H1 (cell line): ENCODE measurements at regions not wholly inside any gene's neighbourhood (a gene's known extent, or its start where the extent isn't known, plus 50 kb on each side); places are given as distances from the start of the nearest gene placed in this dataset.

Source experiments
- CTCF ChIA-PET: fragments of 300-600 bp; sonication (Branson Sonifier 250); formaldehyde crosslinking; loops from one replicate; lab custom pipeline; 2021; ENCODE audit not compliant: partially characterized antibody; lab: Charles Lee
- POLR2A ChIA-PET: fragments of 300-600 bp; sonication (Branson Sonifier 250); formaldehyde crosslinking; loops from one replicate; lab custom pipeline; 2021; ENCODE audit warnings: inconsistent platforms; ENCODE audit not compliant: partially characterized antibody; lab: Charles Lee
- DNase-seq, 2 experiments: peaks; one replicate each; pipeline versions ENCODE4 v3.0.0 to v3.0.0-alpha.2; 2010 to 2022; ENCODE audit warnings: low spot score in 2 of 2, low read depth in 1 of 2, mixed read lengths in 1 of 2
- FAIRE-seq: peaks from 2 replicates; lab custom pipeline; 2011; peaks lifted over from hg19 to GRCh38; lab: Jason Lieb, UNC
- H2AFZ ChIP-seq: 2 replicates; pipeline ENCODE4 v1.8.1; 2012; ENCODE audit warnings: low read length, inconsistent platforms
- H2AK5ac ChIP-seq: 2 replicates; pipeline ENCODE4 v1.6.1; 2013; ENCODE audit warnings: low read depth, low read length
- H2BK120ac ChIP-seq: replicated peaks from 2 replicates; pipeline ENCODE3; 2013; ENCODE audit warnings: low read depth, low read length, inconsistent platforms
- H2BK12ac ChIP-seq: 2 replicates; pipeline ENCODE4 v1.6.1; 2013; ENCODE audit warnings: low read depth, low read length
- H2BK15ac ChIP-seq: 2 replicates; pipeline ENCODE4 v1.6.1; 2013; ENCODE audit warnings: low read length
- H2BK20ac ChIP-seq: 2 replicates; pipeline ENCODE4 v1.6.1; 2013; ENCODE audit warnings: low read length
- H2BK5ac ChIP-seq: 2 replicates; pipeline ENCODE4 v1.6.1; 2013; ENCODE audit warnings: low read depth, low read length
- H3K14ac ChIP-seq: 2 replicates; pipeline ENCODE4 v1.6.1; 2013; ENCODE audit warnings: inconsistent platforms; ENCODE audit not compliant: insufficient read length
- H3K18ac ChIP-seq: 2 replicates; pipeline ENCODE4 v1.6.1; 2013; ENCODE audit warnings: low read length; ENCODE audit errors: extremely low read depth
- H3K23ac ChIP-seq: 2 replicates; pipeline ENCODE4 v1.6.1; 2013; ENCODE audit warnings: inconsistent platforms; ENCODE audit not compliant: insufficient read length
- H3K23me2 ChIP-seq: 2 replicates; pipeline ENCODE4 v1.6.1; 2013; ENCODE audit warnings: low read depth, low read length
- H3K27ac ChIP-seq: 2 replicates; pipeline ENCODE4 v1.6.1; 2011; ENCODE audit warnings: low read depth, low read length, inconsistent platforms
- H3K27me3 ChIP-seq, 4 experiments: replicated peaks in 1 of 4; 1 replicate in 1 of 4; 2 replicates in 3 of 4; pipeline versions ENCODE4 v1.6.1 to v1.8.1; 2011 to 2013; ENCODE audit warnings: low read length in 3 of 4, mild to moderate bottlenecking in 3 of 4, inconsistent platforms in 2 of 4, mixed read lengths in 2 of 4, moderate library complexity in 1 of 4; ENCODE audit not compliant: control insufficient read depth in 3 of 4, insufficient read depth in 3 of 4; ENCODE audit errors: extremely low read depth in 1 of 4
- H3K36me3 ChIP-seq, 4 experiments: 2 replicates each; pipeline versions ENCODE4 v1.6.1 to v1.8.1; 2011 to 2013; ENCODE audit warnings: mild to moderate bottlenecking in 4 of 4, low read length in 3 of 4, moderate library complexity in 2 of 4, control low read depth in 1 of 4, inconsistent platforms in 1 of 4; ENCODE audit not compliant: insufficient read depth in 4 of 4, control insufficient read depth in 2 of 4
- H3K4ac ChIP-seq: replicated peaks from 2 replicates; pipeline ENCODE3; 2013; ENCODE audit warnings: low read length, low read depth, mixed read lengths, inconsistent platforms; ENCODE audit not compliant: insufficient read length
- H3K4me1 ChIP-seq, 4 experiments: replicated peaks in 1 of 4; 1 replicate in 1 of 4; 2 replicates in 3 of 4; pipeline versions ENCODE4 v1.6.1 to v1.8.1; 2011 to 2013; ENCODE audit warnings: low read length in 3 of 4, inconsistent platforms in 2 of 4, mixed read lengths in 1 of 4; ENCODE audit not compliant: insufficient read depth in 4 of 4, control insufficient read depth in 3 of 4
- H3K4me2 ChIP-seq, 2 experiments: 2 replicates each; pipeline versions ENCODE4 v1.6.1 to v1.8.1; 2011 to 2013; ENCODE audit warnings: low read depth in 2 of 2, low read length in 2 of 2, control low read depth in 1 of 2, inconsistent platforms in 1 of 2, mild to moderate bottlenecking in 1 of 2; ENCODE audit not compliant: insufficient read depth in 1 of 2
- H3K4me3 ChIP-seq, 4 experiments: fragments of 200-600, 300-600 bp in 1 of 4; sonication (generic), shearing (Covaris generic), sonication (Bioruptor Twin) in 1 of 4; 2 replicates each; pipeline versions ENCODE4 v1.5.1 to v1.8.1; 2011 to 2016; ENCODE audit warnings: low read length in 4 of 4, low read depth in 3 of 4, control low read depth in 2 of 4, inconsistent platforms in 2 of 4, mild to moderate bottlenecking in 2 of 4, mixed read lengths in 1 of 4, moderate library complexity in 1 of 4; ENCODE audit not compliant: insufficient read depth in 2 of 4; ENCODE audit errors: extremely low read depth in 1 of 4
- H3K56ac ChIP-seq: replicated peaks from 2 replicates; pipeline ENCODE3; 2013; ENCODE audit warnings: low read depth, mild to moderate bottlenecking, mixed read lengths, low read length, inconsistent platforms; ENCODE audit not compliant: insufficient read length
- H3K79me1 ChIP-seq: 2 replicates; pipeline ENCODE4 v1.6.1; 2013; ENCODE audit warnings: low read depth, low read length, control low read depth
- H3K79me2 ChIP-seq, 2 experiments: 2 replicates each; pipeline versions ENCODE4 v1.6.1 to v1.8.1; 2012 to 2013; ENCODE audit warnings: low read length in 2 of 2, mild to moderate bottlenecking in 2 of 2, inconsistent platforms in 1 of 2; ENCODE audit not compliant: insufficient read depth in 2 of 2, control insufficient read depth in 1 of 2
- H3K9ac ChIP-seq, 4 experiments: replicated peaks in 1 of 4; 1 replicate in 1 of 4; 2 replicates in 3 of 4; pipeline versions ENCODE4 v1.6.1 to v1.8.1; 2011 to 2013; ENCODE audit warnings: low read depth in 3 of 4, low read length in 3 of 4, control low read depth in 2 of 4, mild to moderate bottlenecking in 2 of 4, moderate library complexity in 2 of 4, inconsistent platforms in 1 of 4; ENCODE audit errors: extremely low read depth in 1 of 4
- H3K9me3 ChIP-seq, 2 experiments: 2 replicates each; pipeline versions ENCODE4 v1.6.1 to v1.8.1; 2012 to 2013; ENCODE audit warnings: mild to moderate bottlenecking in 2 of 2, moderate library complexity in 2 of 2, control low read depth in 1 of 2, inconsistent platforms in 1 of 2, low read depth in 1 of 2, low read length in 1 of 2, mixed read lengths in 1 of 2; ENCODE audit not compliant: insufficient read depth in 2 of 2
- H4K20me1 ChIP-seq, 2 experiments: replicated peaks in 1 of 2; 2 replicates each; pipeline versions ENCODE3 to v1.8.1; 2011 to 2013; ENCODE audit warnings: inconsistent platforms in 2 of 2, low read length in 2 of 2, mild to moderate bottlenecking in 1 of 2; ENCODE audit not compliant: insufficient read depth in 2 of 2, control insufficient read depth in 1 of 2
- H4K5ac ChIP-seq: 2 replicates; pipeline ENCODE4 v1.6.1; 2013; ENCODE audit warnings: low read length, low read depth, mixed read lengths, inconsistent platforms; ENCODE audit not compliant: insufficient read length
- H4K8ac ChIP-seq: 2 replicates; pipeline ENCODE4 v1.8.0; 2013; ENCODE audit warnings: mild to moderate bottlenecking, moderate library complexity, low read length, inconsistent platforms; ENCODE audit not compliant: insufficient read depth; ENCODE audit errors: extremely low read depth
- H4K91ac ChIP-seq: replicated peaks from 2 replicates; pipeline ENCODE3; 2013; ENCODE audit warnings: low read length, mixed read lengths, inconsistent platforms; ENCODE audit not compliant: insufficient read length
- GTF2F1 ChIP-seq: IDR thresholded peaks from 2 replicates; pipeline ENCODE4 v1.6.1; 2012; ENCODE audit warnings: low read depth, low read length, improper control_type of control experiment, borderline replicate concordance
- KDM1A ChIP-seq: fragments of 200-600, 300-600 bp; sonication (generic); IDR thresholded peaks from 2 replicates; pipeline ENCODE4 v1.7.1; 2016; ENCODE audit warnings: mild to moderate bottlenecking, low read length, borderline replicate concordance
- NRF1 ChIP-seq: IDR thresholded peaks from 2 replicates; pipeline ENCODE4 v1.6.1; 2011; ENCODE audit warnings: mild to moderate bottlenecking, low read depth, low read length, improper control_type of control experiment
- TAF1 ChIP-seq: IDR thresholded peaks from 2 replicates; pipeline ENCODE4 v1.6.1; 2011; ENCODE audit warnings: mild to moderate bottlenecking, low read depth, low read length
- WGBS, 2 experiments: shearing (Covaris generic) in 1 of 2; methylation state at CpG; one replicate each; pipeline versions ENCODE4 v1.1.6 to v1.1.7; 2013 to 2015; ENCODE audit warnings: low lambda C conversion rate in 2 of 2, mixed read lengths in 2 of 2, inconsistent platforms in 1 of 2, low coverage in 1 of 2, missing lambda C conversion rate in 1 of 2; ENCODE audit not compliant: insufficient replicate concordance in 2 of 2, insufficient coverage in 1 of 2, insufficient read length in 1 of 2; ENCODE audit errors: extremely low coverage in 1 of 2, missing lambda C conversion rate in 1 of 2; 5-methylcytosine and 5-hydroxymethylcytosine counted together

- no peaks in the 10 kb centered on the region for H4K20me1 ChIP-seq
- no peak overlapping the region for H2AK5ac ChIP-seq
- no peak overlapping the region for H2BK20ac ChIP-seq
- H4K5ac ChIP-seq, result no peak overlapping the region
- no peaks in the 10 kb centered on the region for H3K36me3 ChIP-seq
- no peaks in the 10 kb centered on the region for H3K79me2 ChIP-seq
- no peaks in the 10 kb centered on the region for H3K9me3 ChIP-seq
- 96% methylated on average over 2 of the region's 2 CpGs; no CpG with 5 or more reads in 1 of the 2 experiments for WGBS, 2 experiments
- ChIA-PET CTCF (interaction anchor here (1.0 to 7.1 kb wide), 13 partner anchors 15 to 214 kb away, joined by 3 to 48 read pairs (median 10); no protein-coding TSS in a partner anchor), POLR2A (interaction anchor here (8.0 kb wide), 1 partner anchor 142 kb away, joined by 57 read pairs; no protein-coding TSS in a partner anchor)
- H2BK120ac ChIP-seq, result no peak overlapping the region
- no peak for DNase-seq
- H3K4me3 ChIP-seq, result no peak overlapping the region
- no peak overlapping the region for H2BK12ac ChIP-seq
- H3K27ac ChIP-seq, result no peak overlapping the region
- TF ChIP-seq GTF2F1, result no peak
- no peak for TF ChIP-seq KDM1A
- TF ChIP-seq NRF1, result no peak
- TF ChIP-seq TAF1, result no peak
- H3K56ac ChIP-seq, result no peak overlapping the region
- H3K4ac ChIP-seq, result no peak overlapping the region
- H3K9ac ChIP-seq, result no peak overlapping the region
- peak overlapping the region; percentile 12; the same call in 1 of the 2 replicates for H2BK5ac ChIP-seq
- H3K79me1 ChIP-seq, result no peaks in the 10 kb centered on the region
- no peak overlapping the region for H2BK15ac ChIP-seq
- no peaks in the 10 kb centered on the region; the same call in 1 of the 2 replicates for H3K23me2 ChIP-seq
- no peak overlapping the region for H3K23ac ChIP-seq
- no peak overlapping the region for H3K4me2 ChIP-seq
- no peak overlapping the region for H3K18ac ChIP-seq
- H3K4me1 ChIP-seq, result peaks cover 0 to 4% (median 0%) of the 10 kb centered on the region in 4 experiments; a peak in 2 of 7 replicates
- H3K27me3 ChIP-seq, result no peaks in the 10 kb centered on the region
- H4K8ac ChIP-seq, result no peak overlapping the region
- no peak overlapping the region for H4K91ac ChIP-seq
- no peak overlapping the region for H3K14ac ChIP-seq
- no peak overlapping the region for H2AFZ ChIP-seq
- FAIRE-seq, result no peak
Observed at GRCh38 chr20:4069751-4070150, 54.4 kb upstream of the RNF24 start.
